WTC11 (cell line): ENCODE measurements at regions not wholly inside any gene's neighbourhood (a gene's known extent, or its start where the extent isn't known, plus 50 kb on each side); places are given as distances from the start of the nearest gene placed in this dataset.

Source experiments
- CTCF ChIP-seq: fragments of 200-600 bp; IDR thresholded peaks from 2 replicates; pipeline ENCODE4 v1.8.0; 2022; ENCODE audit warnings: antibody characterized with exemption
- E2F5 ChIP-seq: sonication (generic); formaldehyde crosslinking; IDR thresholded peaks from 2 replicates; pipeline ENCODE4 v1.8.1; 2022; ENCODE audit warnings: mild to moderate bottlenecking, moderate library complexity, missing genetic modification reagents
- IRF2 ChIP-seq: sonication (generic); formaldehyde crosslinking; IDR thresholded peaks from 2 replicates; pipeline ENCODE4 v1.8.0; 2022; ENCODE audit warnings: low read depth, missing genetic modification reagents, borderline replicate concordance
- JUN ChIP-seq: sonication (generic); formaldehyde crosslinking; IDR thresholded peaks from 2 replicates; pipeline ENCODE4 v1.8.0; 2023; ENCODE audit warnings: mild to moderate bottlenecking, missing genetic modification reagents
- MAX ChIP-seq: sonication (generic); formaldehyde crosslinking; IDR thresholded peaks from 2 replicates; pipeline ENCODE4 v1.8.0; 2022; ENCODE audit warnings: mild to moderate bottlenecking, missing genetic modification reagents
- USF2 ChIP-seq: sonication (generic); formaldehyde crosslinking; IDR thresholded peaks from 2 replicates; pipeline ENCODE4 v1.8.1; 2023; ENCODE audit warnings: mild to moderate bottlenecking, missing genetic modification reagents, moderate library complexity

GRCh38 chr5:107302441-107302840 lies 368.3 kb downstream of the EFNA5 start:
- TF ChIP-seq JUN (no peak), CTCF (no peak), E2F5 (no peak), USF2 (no peak), IRF2 (CRISPR knock-in tag) (no peak), MAX (no peak)
